SK-N-SH treated with all-trans-retinoic acid at 6 μM for 48 hours (cell line): ENCODE measurements at regions not wholly inside any gene's neighbourhood (a gene's known extent, or its start where the extent isn't known, plus 50 kb on each side); places are given as distances from the start of the nearest gene placed in this dataset.

Experiments used
- ATAC-seq: fragments of 200-7000 bp; cut with Tn5 transposase; 3 replicates; pipeline ENCODE4 v1.9.1; 2020; ENCODE audit warnings: mild to moderate bottlenecking, moderate library complexity
- ARNTL ChIP-seq: fragments of 450-650 bp; formaldehyde crosslinking; IDR thresholded peaks from 2 replicates; pipeline ENCODE4 v1.5.0; 2020; ENCODE audit warnings: low read depth, mild to moderate bottlenecking, moderate library complexity, borderline replicate concordance
- BACH2 ChIP-seq: fragments of 250-450 bp; sonication (Bioruptor Pico); IDR thresholded peaks from 2 replicates; pipeline ENCODE4 v1.9.0; 2021; ENCODE audit warnings: mild to moderate bottlenecking, borderline replicate concordance
- CREB5 ChIP-seq: fragments of 250-450 bp; sonication (Bioruptor Pico); IDR thresholded peaks from 2 replicates; pipeline ENCODE4 v1.5.1; 2020; ENCODE audit warnings: low read depth, mild to moderate bottlenecking, moderate library complexity
- CSDC2 ChIP-seq: fragments of 250-450 bp; sonication (Bioruptor Pico); IDR thresholded peaks from 2 replicates; pipeline ENCODE4 v1.5.0; 2020; ENCODE audit warnings: mild to moderate bottlenecking, moderate library complexity
- CSRNP3 ChIP-seq: fragments of 250-450 bp; sonication (Bioruptor Pico); IDR thresholded peaks from 2 replicates; pipeline ENCODE4 v1.5.1; 2021; ENCODE audit warnings: mild to moderate bottlenecking, moderate library complexity
- ESRRG ChIP-seq: fragments of 250-450 bp; sonication (Bioruptor Pico); IDR thresholded peaks from 2 replicates; pipeline ENCODE4 v1.6.1; 2021; ENCODE audit warnings: mild to moderate bottlenecking
- ISL1 ChIP-seq: fragments of 250-450 bp; sonication (Bioruptor Pico); IDR thresholded peaks from 2 replicates; pipeline ENCODE4 v2.1.2; 2022; ENCODE audit warnings: mild to moderate bottlenecking, moderate library complexity
- OSR1 ChIP-seq: fragments of 250-450 bp; sonication (Bioruptor Pico); IDR thresholded peaks from 2 replicates; pipeline ENCODE4 v1.8.0; 2022; ENCODE audit warnings: moderate library complexity, mild to moderate bottlenecking, inconsistent platforms
- PATZ1 ChIP-seq: fragments of 250-450 bp; sonication (Bioruptor Pico); IDR thresholded peaks from 2 replicates; pipeline ENCODE4 v1.8.0; 2020; ENCODE audit warnings: mild to moderate bottlenecking, moderate library complexity, borderline replicate concordance
- POU6F1 ChIP-seq: fragments of 250-450 bp; sonication (Bioruptor Pico); IDR thresholded peaks from 2 replicates; pipeline ENCODE4 v1.8.0; 2021; ENCODE audit warnings: low read depth, mild to moderate bottlenecking, moderate library complexity, borderline replicate concordance
- RARB ChIP-seq: fragments of 250-450 bp; sonication (Bioruptor Pico); IDR thresholded peaks from 2 replicates; pipeline ENCODE4 v1.8.0; 2021; ENCODE audit warnings: mild to moderate bottlenecking, moderate library complexity
- TCF4 ChIP-seq: fragments of 250-450 bp; sonication (Bioruptor Pico); IDR thresholded peaks from 2 replicates; pipeline ENCODE4 v1.8.0; 2021; ENCODE audit warnings: mild to moderate bottlenecking, moderate library complexity, borderline replicate concordance
- TOX ChIP-seq: fragments of 250-450 bp; sonication (Bioruptor Pico); IDR thresholded peaks from 2 replicates; pipeline ENCODE4 v1.8.0; 2021; ENCODE audit warnings: mild to moderate bottlenecking, moderate library complexity, borderline replicate concordance
- TSHZ2 ChIP-seq: fragments of 250-450 bp; sonication (Bioruptor Pico); IDR thresholded peaks from 2 replicates; pipeline ENCODE4 v1.5.0; 2020; ENCODE audit warnings: mild to moderate bottlenecking, moderate library complexity
- ZC3H10 ChIP-seq: fragments of 250-450 bp; sonication (Bioruptor Pico); IDR thresholded peaks from 2 replicates; pipeline ENCODE4 v1.5.1; 2021; ENCODE audit warnings: mild to moderate bottlenecking, moderate library complexity
- ZFP3 ChIP-seq: fragments of 250-450 bp; sonication (Bioruptor Pico); IDR thresholded peaks from 2 replicates; pipeline ENCODE4 v1.5.0; 2020; ENCODE audit warnings: mild to moderate bottlenecking, moderate library complexity
- ZFP30 ChIP-seq: fragments of 450-650 bp; formaldehyde crosslinking; IDR thresholded peaks from 2 replicates; pipeline ENCODE4 v1.5.0; 2022; ENCODE audit warnings: mild to moderate bottlenecking, moderate library complexity
- ZNF565 ChIP-seq: fragments of 450-650 bp; formaldehyde crosslinking; conservative IDR thresholded peaks from 2 replicates; pipeline ENCODE4 v1.5.0; 2020; ENCODE audit warnings: low read depth, mild to moderate bottlenecking, moderate library complexity
- ZNF70 ChIP-seq: fragments of 450-650 bp; formaldehyde crosslinking; IDR thresholded peaks from 2 replicates; pipeline ENCODE4 v1.5.0; 2020; ENCODE audit warnings: mild to moderate bottlenecking, moderate library complexity
- ZNF8 ChIP-seq: fragments of 450-650 bp; formaldehyde crosslinking; IDR thresholded peaks from 2 replicates; pipeline ENCODE4 v1.5.0; 2020; ENCODE audit warnings: mild to moderate bottlenecking, moderate library complexity

- TF ChIP-seq ZFP3 (CRISPR knock-in tag) (no peak), TOX (CRISPR knock-in tag) (no peak), POU6F1 (CRISPR knock-in tag) (no peak), CREB5 (CRISPR knock-in tag) (no peak), CSRNP3 (CRISPR knock-in tag) (no peak), ARNTL (CRISPR knock-in tag) (no peak), ZFP30 (CRISPR knock-in tag) (no peak), ZNF8 (CRISPR knock-in tag) (no peak), BACH2 (CRISPR knock-in tag) (no peak), ZC3H10 (no peak), TCF4 (CRISPR knock-in tag) (no peak), CSDC2 (CRISPR knock-in tag) (no peak), TSHZ2 (no peak), ESRRG (CRISPR knock-in tag) (no peak), ZNF70 (CRISPR knock-in tag) (no peak), OSR1 (no peak)
- ATAC-seq: no peak
Observed at GRCh38 chr22:22825213-22825593, 62.4 kb upstream of the IGLL5 start.

GRCh38 chr22:22827187-22827939, 60.3 kb upstream of the IGLL5 start:
- no peak for TF ChIP-seq TCF4 (CRISPR knock-in tag)
- no peak for TF ChIP-seq PATZ1 (CRISPR knock-in tag)
- TF ChIP-seq ZC3H10: no peak
- TF ChIP-seq ZNF565: no peak
- TF ChIP-seq RARB (CRISPR knock-in tag): no peak
- no peak for TF ChIP-seq ZFP3 (CRISPR knock-in tag)
- no peak for TF ChIP-seq ISL1
- TF ChIP-seq CREB5 (CRISPR knock-in tag): no peak
- no peak for TF ChIP-seq ESRRG (CRISPR knock-in tag)
- TF ChIP-seq CSDC2 (CRISPR knock-in tag): no peak
- no peak for TF ChIP-seq POU6F1 (CRISPR knock-in tag)
- no peak for TF ChIP-seq TOX (CRISPR knock-in tag)
- no peak for TF ChIP-seq ZNF70 (CRISPR knock-in tag)
- no peak for TF ChIP-seq ZNF8 (CRISPR knock-in tag)
- no peak for ATAC-seq
